ENCODE measurements at regions not wholly inside any gene's neighbourhood (a gene's known extent, or its start where the extent isn't known, plus 50 kb on each side); places are given as distances from the start of the nearest gene placed in this dataset.

DNA sequence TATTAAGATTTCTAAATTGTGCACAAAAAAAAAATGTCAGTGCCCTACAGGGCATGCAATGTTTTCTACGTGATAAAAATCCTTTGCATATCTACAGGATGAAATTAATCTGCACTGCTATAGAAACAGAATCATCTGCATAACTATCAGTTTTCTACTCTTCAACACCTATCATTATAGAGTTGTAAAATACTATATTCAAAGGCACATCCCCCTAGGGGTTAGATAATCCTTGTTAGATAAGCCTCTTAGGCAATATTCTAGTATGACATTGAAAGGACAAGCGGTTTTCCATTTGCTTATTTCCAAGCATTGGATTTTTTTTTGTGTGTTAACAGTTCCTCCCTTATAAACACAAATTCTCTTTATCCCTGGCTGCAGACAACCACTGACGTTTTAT is 98.7 kb upstream of the LAMA2 start:
- Mint-ChIP-seq H3K27me3 (ENCODE audit: low read depth) (no peaks in the 10 kb centered on the region), H3K4me3 (no peak overlapping the region), H3K36me3 (ENCODE audit: insufficient read depth in 1 of 3, low read depth in 3 of 3) (peaks cover 2 to 20% (median 10%) of the 10 kb centered on the region in 3 experiments; a peak in 6 of 7 replicates), H3K4me1 (peaks cover 26 to 29% of the 10 kb centered on the region in 2 experiments), H3K9me3 (peaks cover 11 to 17% of the 10 kb centered on the region in 2 experiments), H3K27ac (peak overlapping the region in 2 of 3 experiments; percentile 24 to 74; a peak in 3 of 7 replicates)
- no peak overlapping the region for H3K27ac ChIP-seq (ENCODE audit: insufficient read length, low read depth, low read length)
- no peak overlapping the region for H2AFZ ChIP-seq (ENCODE audit: low read length)
- no peak overlapping the region for H2BK15ac ChIP-seq (ENCODE audit: low read depth, low read length)
- no peak overlapping the region for H3K56ac ChIP-seq (ENCODE audit: insufficient read length, low read depth, low read length)
- no peak overlapping the region for H3T11ph ChIP-seq (ENCODE audit: low read length)
- H3K14ac ChIP-seq (ENCODE audit: insufficient read depth, low read length), result no peak overlapping the region
- H4K20me1 ChIP-seq (ENCODE audit: control insufficient read depth, insufficient read depth, insufficient read length), result no peaks in the 10 kb centered on the region
- H3K23ac ChIP-seq (ENCODE audit: insufficient read length, low read depth, low read length), result no peak overlapping the region
- H4K5ac ChIP-seq (ENCODE audit: insufficient read length, low read depth, low read length), result no peak overlapping the region
- H3K79me1 ChIP-seq (ENCODE audit: insufficient read depth, low read depth, low read length, poor library complexity, severe bottlenecking), result no peaks in the 10 kb centered on the region
- H2BK5ac ChIP-seq (ENCODE audit: insufficient read length, low read length), result no peak overlapping the region
- TF ChIP-seq, protein P1, sequence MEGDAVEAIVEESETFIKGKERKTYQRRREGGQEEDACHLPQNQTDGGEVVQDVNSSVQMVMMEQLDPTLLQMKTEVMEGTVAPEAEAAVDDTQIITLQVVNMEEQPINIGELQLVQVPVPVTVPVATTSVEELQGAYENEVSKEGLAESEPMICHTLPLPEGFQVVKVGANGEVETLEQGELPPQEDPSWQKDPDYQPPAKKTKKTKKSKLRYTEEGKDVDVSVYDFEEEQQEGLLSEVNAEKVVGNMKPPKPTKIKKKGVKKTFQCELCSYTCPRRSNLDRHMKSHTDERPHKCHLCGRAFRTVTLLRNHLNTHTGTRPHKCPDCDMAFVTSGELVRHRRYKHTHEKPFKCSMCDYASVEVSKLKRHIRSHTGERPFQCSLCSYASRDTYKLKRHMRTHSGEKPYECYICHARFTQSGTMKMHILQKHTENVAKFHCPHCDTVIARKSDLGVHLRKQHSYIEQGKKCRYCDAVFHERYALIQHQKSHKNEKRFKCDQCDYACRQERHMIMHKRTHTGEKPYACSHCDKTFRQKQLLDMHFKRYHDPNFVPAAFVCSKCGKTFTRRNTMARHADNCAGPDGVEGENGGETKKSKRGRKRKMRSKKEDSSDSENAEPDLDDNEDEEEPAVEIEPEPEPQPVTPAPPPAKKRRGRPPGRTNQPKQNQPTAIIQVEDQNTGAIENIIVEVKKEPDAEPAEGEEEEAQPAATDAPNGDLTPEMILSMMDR (conservative IDR thresholded peaks at IDR 0.05), result no peak
- no peak overlapping the region for H3K18ac ChIP-seq (ENCODE audit: insufficient read length, low read depth, low read length)
- no peak overlapping the region for H2BK120ac ChIP-seq (ENCODE audit: low read depth, low read length, poor library complexity, severe bottlenecking)
- no peak overlapping the region for H3K4me2 ChIP-seq (ENCODE audit: insufficient read depth, insufficient read length, low read length)
- no peak overlapping the region for H2AK5ac ChIP-seq (ENCODE audit: insufficient read length, low read length)
- no CpG with 5 or more reads among the region's 3 CpGs for WGBS (ENCODE audit: extremely low coverage, insufficient read length, low lambda C conversion rate)
- H3K9ac ChIP-seq (ENCODE audit: extremely low read depth, insufficient read length, low read length), result no peak overlapping the region
- no peak overlapping the region for H2BK12ac ChIP-seq (ENCODE audit: insufficient read length, low read depth, low read length)
- no peak for DNase-seq
- no peak overlapping the region for H3K4ac ChIP-seq (ENCODE audit: low read depth, low read length)
- H3K27me3 ChIP-seq (ENCODE audit: insufficient read depth, low read length), result no peaks in the 10 kb centered on the region
- H3K9me3 ChIP-seq (ENCODE audit: control insufficient read depth, low read depth, low read length), result no peaks in the 10 kb centered on the region
- peaks cover 3% of the 10 kb centered on the region; the same call in 1 of the 2 replicates for H3K4me1 ChIP-seq (ENCODE audit: insufficient read depth, low read length)
- H4K8ac ChIP-seq (replicated peaks; ENCODE audit: insufficient read length, low read depth, low read length), result no peak overlapping the region
- no peaks in the 10 kb centered on the region for H3K79me2 ChIP-seq (ENCODE audit: insufficient read depth, low read length)
- no peaks in the 10 kb centered on the region for H3K23me2 ChIP-seq (ENCODE audit: insufficient read length, low read depth, low read length, poor library complexity, severe bottlenecking)
- H2BK20ac ChIP-seq (ENCODE audit: low read depth, low read length, poor library complexity, severe bottlenecking), result no peak overlapping the region
- no peak overlapping the region for H4K91ac ChIP-seq (ENCODE audit: insufficient read length, low read depth, low read length)
